Fibroblast of skin of left biceps (primary cell): ENCODE measurements at regions not wholly inside any gene's neighbourhood (a gene's known extent, or its start where the extent isn't known, plus 50 kb on each side); places are given as distances from the start of the nearest gene placed in this dataset.

Source experiments
- DNase-seq, 2 experiments: peaks; one replicate each; pipeline ENCODE4 v3.0.0-alpha.2; 2013; ENCODE audit warnings: low read depth in 2 of 2

DNA sequence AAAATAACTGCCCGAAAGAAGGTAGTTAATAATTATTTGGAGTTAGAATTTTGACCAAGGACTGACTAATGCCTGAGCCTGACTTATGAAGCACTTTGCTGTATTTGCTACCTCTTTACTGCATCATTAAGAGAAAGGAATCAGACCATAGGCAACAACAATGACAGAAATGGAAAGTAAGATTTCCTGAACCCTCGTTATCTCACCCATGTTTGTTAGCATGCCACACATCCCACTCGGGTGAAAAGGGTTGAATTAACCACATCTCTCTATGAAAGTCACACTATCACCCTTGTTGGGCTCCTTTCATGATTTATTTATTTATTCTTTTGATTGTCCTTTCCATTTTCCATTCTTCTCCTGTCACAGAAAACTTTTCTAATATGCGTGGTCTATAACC is 59.6 kb downstream of the OLIG3 start:
- DNase-seq = no peak

GRCh38 chr6:137432054-137432611 is 62.1 kb downstream of the OLIG3 start:
- DNase-seq = no peak

- DNase-seq = no peak
Observed at GRCh38 chr6:137430954-137431353, 63.2 kb downstream of the OLIG3 start.

- no peak for DNase-seq
Observed at GRCh38 chr6:137427656-137428290, 66.4 kb downstream of the OLIG3 start.

DNA sequence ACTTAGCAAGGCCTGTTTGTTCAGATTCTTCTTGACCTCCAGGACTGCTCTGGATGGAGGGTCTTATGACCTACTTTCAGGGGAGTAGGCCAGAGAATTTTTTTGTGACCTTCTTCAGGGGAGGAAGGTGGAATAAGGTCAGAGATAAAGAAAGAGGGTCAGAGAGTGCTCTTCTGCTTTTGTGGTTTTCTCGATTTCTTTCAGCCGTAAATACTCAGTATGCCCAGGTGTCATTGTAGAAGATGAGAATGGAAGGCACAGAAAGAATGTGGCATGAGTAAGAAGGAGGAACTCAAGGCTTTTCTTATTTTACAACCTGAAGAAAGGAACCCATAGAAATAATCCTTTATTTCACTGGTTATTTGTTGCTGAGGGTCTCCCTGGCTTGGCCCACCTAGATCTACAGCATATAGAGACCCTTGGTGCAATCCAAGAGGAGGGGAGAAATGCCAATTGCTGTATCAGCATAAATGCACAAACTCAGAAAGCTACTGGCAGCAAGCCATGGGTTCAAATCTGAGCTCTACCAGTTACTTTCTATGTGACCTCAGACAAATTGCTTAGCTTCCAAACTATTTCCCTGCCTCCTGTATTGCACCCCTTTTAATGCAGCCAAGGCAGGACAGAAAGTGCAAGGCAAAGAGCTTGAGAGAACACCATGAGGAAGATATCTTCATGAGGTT is 68.0 kb downstream of the OLIG3 start:
- DNase-seq = no peak

DNA sequence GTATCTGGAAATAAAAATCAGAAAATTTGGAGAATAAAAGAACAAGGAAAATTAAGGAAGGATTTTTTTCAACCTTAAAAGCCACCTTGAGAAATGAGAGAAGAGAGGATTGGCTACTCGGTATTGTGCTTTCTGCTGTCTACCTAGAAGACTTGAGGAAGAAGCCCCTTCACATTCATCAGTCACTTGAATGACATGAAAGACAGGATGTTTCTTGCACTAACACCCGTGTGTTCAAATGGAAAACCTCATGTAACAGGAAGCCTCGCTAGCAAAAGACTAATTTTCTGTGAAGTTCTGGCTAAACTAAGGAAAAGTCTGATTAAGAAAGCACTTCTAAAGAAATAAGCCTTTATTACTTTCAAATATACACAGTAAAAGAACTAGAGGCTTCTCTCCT is 69.9 kb downstream of the OLIG3 start:
- no peak for DNase-seq

DNA sequence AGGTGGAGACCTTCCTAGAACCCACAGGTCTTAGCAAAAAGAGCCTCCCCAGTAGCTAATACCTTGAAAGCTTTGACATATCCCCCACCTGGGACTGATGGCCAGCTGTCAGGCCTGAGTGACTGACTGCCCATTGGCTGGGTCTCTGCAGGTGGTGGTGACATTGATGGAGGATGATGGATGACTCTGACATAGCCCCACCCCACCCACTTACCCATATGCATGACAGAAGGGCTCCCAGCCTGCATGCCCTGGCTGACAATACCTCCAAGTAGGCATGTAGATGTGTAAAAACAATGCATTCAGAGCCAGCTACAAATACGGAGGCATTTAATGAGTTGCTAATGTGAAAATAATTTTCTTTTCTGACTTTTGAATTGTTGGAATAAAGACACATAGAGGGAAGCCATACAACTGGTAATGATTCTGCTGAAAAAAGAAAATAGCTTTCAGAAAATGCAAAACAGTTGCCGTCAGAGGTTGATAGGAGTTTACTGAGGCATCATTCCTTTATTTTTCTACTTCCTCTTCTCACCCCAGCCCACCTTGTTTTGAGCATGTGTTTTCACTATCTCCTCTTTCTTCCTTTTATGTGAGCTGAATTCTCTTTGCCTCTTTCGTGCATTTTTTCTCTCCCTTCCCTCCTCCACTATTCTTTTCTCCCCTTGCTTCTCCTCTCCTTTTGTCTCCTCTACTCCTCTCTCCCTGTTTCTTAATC is 70.6 kb downstream of the OLIG3 start:
- DNase-seq = no peak

GRCh38 chr6:137417396-137417795 is 76.8 kb downstream of the OLIG3 start:
- no peak for DNase-seq

- peak; percentile 16 to 34 for DNase-seq
Observed at GRCh38 chr6:137416376-137417109, 77.7 kb downstream of the OLIG3 start.

DNA sequence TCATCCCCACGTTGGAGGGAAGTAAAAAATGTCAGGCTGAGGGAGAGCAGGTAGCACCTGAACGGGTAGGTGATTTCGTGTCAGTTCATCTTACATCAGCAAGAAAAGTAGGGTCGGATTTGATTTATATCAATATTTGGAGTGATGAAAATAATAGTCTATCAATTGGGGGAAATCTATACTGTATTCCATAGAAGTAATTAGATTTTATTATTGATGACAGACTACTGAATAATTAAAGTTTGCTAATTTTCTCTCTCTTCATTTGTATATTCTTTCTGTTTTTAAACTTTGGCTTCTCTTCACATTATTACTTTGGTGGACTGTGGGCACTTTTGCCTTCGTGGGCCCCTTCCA is 78.4 kb downstream of the OLIG3 start:
- no peak for DNase-seq

- DNase-seq = peak in 1 of 2 experiments; percentile 16
Observed at GRCh38 chr6:137415127-137415833, 78.9 kb downstream of the OLIG3 start.

- DNase-seq = no peak
Observed at GRCh38 chr6:137414599-137414998, 79.6 kb downstream of the OLIG3 start.

DNA sequence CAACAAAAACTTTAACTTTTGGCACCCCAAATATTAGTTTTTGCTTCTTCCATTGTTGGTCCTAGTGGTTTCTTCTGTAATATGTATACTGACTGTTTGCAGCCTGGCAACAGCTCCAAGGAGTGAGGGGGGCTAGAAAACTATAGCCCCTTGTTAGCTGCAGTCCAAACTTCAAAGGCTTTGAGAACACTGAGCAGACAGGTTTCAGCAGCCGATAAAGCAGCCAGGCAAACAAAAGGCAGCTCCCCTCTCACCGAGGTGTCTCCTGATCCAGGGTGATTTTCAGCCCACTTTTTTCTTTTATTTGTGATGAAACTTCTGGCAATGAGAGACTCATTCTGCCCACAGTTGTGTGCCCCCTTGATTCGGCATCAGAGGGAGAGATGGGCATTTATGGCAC is 80.7 kb downstream of the OLIG3 start:
- DNase-seq = no peak

DNA sequence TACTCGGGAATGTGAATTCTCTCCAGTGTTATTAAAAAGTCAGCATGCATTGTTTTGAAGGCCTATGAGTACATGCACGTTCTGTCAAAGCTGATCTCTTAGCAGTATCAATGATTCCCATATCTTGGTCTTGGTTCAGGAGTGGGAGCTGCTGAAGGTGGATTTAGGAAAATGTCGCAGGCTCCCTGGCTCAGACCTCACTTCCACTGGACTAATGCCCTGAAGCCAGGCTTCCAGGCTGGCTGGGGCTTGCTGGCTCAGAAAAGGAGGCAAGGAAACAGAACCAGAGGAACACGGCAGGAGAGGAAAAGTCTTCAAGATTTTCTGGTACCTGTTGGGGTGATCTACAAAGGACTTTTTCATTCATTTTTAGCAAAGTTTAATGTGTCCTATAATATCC is 81.6 kb downstream of the OLIG3 start:
- DNase-seq = no peak

DNA sequence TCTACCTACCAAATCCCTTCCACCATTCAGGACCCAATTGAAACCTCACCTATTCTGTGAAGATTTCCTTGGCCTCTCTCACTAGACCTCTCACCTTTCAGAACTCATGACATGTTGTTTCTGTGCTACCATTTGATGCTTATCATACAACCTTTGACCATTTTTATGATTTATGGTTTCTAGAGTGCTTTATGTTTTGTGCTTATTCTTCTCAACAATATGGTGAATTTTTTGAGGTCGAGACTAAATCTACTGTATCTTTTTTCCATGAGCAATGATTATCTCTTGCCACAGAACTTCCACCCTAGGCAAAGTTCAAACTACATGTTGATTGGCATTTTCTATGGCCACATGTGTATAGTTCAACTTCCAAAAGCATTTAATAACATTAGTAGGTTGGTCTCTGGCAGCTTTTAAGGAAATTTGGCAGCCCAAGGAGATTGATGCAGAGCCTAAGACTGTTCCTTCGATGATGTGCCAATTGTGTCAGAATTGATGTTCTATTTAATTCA is 84.9 kb downstream of the OLIG3 start:
- no peak for DNase-seq

- DNase-seq = no peak
Observed at GRCh38 chr6:137407816-137408215, 86.4 kb downstream of the OLIG3 start.

GRCh38 chr6:137405806-137406205 is 88.4 kb downstream of the OLIG3 start:
- DNase-seq = no peak

- DNase-seq = no peak
Observed at GRCh38 chr6:137403855-137404254, 90.3 kb downstream of the OLIG3 start.

GRCh38 chr6:137403443-137403842 is 90.8 kb downstream of the OLIG3 start:
- no peak for DNase-seq

DNA sequence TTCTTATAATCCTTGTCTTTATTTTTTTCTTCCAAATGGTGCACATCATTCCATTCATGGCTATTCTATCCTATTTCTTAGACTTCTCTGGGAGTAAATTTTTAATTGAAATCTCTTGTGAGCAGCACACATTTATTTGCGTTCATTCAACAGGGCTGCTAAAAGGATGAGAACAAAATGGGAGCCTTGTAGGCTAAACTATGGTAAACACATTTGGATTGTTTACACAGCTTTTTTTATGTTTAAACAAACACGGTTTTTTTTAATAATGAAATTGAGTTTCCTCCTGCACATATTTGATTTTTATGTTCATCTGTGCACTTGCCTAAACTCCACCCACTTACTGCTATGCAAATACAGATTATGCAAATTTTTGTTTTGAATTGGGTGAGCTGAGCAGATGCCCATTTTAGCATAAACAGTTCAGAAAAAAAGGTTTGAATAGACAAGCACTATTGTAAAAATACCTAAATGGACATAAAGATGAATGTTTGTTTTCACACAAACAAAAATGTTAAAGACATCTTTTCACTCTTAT is 92.0 kb downstream of the OLIG3 start:
- DNase-seq = no peak

GRCh38 chr6:137401088-137401487 is 93.1 kb downstream of the OLIG3 start:
- no peak for DNase-seq
